Body of pancreas (tissue), 4 donors: ENCODE measurements at regions not wholly inside any gene's neighbourhood (a gene's known extent, or its start where the extent isn't known, plus 50 kb on each side); places are given as distances from the start of the nearest gene placed in this dataset.
A peak's percentile ranks its signal among the peaks of the same experiment; 100 is the strongest.

Experiments used
- ATAC-seq: fragments of 150-250 bp; one replicate; pipeline ENCODE4 v1.9.1; 2016
- DNase-seq, 4 donors: peaks; one replicate each; pipeline ENCODE4 v3.0.0-alpha.2; 2019
- H3K27ac ChIP-seq, 4 donors: fragments of 200-600 bp; sonication (generic); 1 replicate in 3 of 4; 2 replicates in 1 of 4; pipeline versions ENCODE4 v1.5.1 to v1.6.1; 2016 to 2019; ENCODE audit warnings: mild to moderate bottlenecking in 1 of 4, mixed read lengths in 1 of 4, moderate library complexity in 1 of 4
- H3K27me3 ChIP-seq, 2 donors: fragments of 200-600 bp; sonication (generic); one replicate each; pipeline ENCODE4 v1.6.0; 2016; ENCODE audit warnings: mild to moderate bottlenecking in 1 of 2
- H3K36me3 ChIP-seq, 2 donors: fragments of 200-600 bp; sonication (generic); replicated peaks in 1 of 2; 2 replicates each; pipeline ENCODE4 v1.5.1; 2016; ENCODE audit warnings: low read depth in 2 of 2; ENCODE audit not compliant: insufficient read depth in 1 of 2
- H3K4me1 ChIP-seq: fragments of 200-600 bp; sonication (generic); one replicate; pipeline ENCODE4 v1.6.0; 2016
- H3K4me3 ChIP-seq, 2 donors: fragments of 200-600 bp; sonication (generic); 1 replicate in 1 of 2; 2 replicates in 1 of 2; pipeline ENCODE4 v1.5.1; 2016 to 2019
- H3K9me3 ChIP-seq, 3 donors: fragments of 200-600 bp; sonication (generic); 1 replicate in 2 of 3; 2 replicates in 1 of 3; pipeline ENCODE4 v1.5.1; 2016
- CTCF ChIP-seq, 7 experiments: fragments of 450-650 bp in 4 of 7; fragments of 200-600 bp in 3 of 7; sonication (generic) in 3 of 7; IDR thresholded peaks; one replicate each; pipeline ENCODE4 v1.5.1; 2016 to 2019; ENCODE audit warnings: antibody characterized with exemption in 7 of 7
- POLR2A ChIP-seq, 3 donors: fragments of 450-650 bp; IDR thresholded peaks; one replicate each; pipeline ENCODE4 v1.6.1; 2016; ENCODE audit warnings: antibody characterized with exemption in 3 of 3, mild to moderate bottlenecking in 2 of 3
- WGBS, 2 donors: methylation state at CpG; one replicate each; pipeline ENCODE4 v1.1.5; 2017; 5-methylcytosine and 5-hydroxymethylcytosine counted together
- intact Hi-C: fragments of 100-400 bp; cut with DNase I; formaldehyde crosslinking; loops from one replicate; pipeline ENCODE4 v1.15.1; 2023

GRCh38 chr14:55869397-55870049 is 248.7 kb upstream of the PELI2 start:
- Histone ChIP-seq H3K27me3 (no peaks in the 10 kb centered on the region), H3K4me1 (no peaks in the 10 kb centered on the region), H3K27ac (no peak overlapping the region), H3K36me3 (no peaks in the 10 kb centered on the region), H3K4me3 (no peak overlapping the region), H3K9me3 (peaks cover 0 to 5% (median 0%) of the 10 kb centered on the region in 3 donors)
- ATAC-seq: no peak
- WGBS, 2 donors: 69 to 93% methylated on average over 2 of the region's 2 CpGs
- intact Hi-C loops: no loop called here
- DNase-seq: no peak
- no peak for TF ChIP-seq POLR2A (IDR thresholded peaks at IDR 0.05)
- no peak for TF ChIP-seq CTCF (IDR thresholded peaks at IDR 0.05)

DNA sequence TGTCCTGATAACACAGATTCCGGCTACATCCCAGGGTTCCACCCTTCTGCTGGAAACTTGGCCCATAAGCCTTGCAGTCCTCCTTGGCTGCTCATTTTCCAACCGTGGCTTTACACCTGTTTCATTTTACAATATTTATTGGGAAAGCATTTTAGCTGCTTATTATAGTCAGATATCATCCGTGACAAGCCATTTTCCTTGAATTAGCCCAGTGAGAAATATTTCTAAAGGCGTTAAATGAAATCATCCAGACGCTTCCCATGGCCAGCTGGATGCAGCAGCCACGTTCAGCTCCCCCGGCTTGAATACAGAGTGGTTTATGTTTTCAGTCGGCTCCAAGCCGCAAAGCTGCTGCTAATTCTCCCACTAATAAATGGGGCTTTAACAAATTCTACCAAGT is 245.0 kb upstream of the PELI2 start:
- Histone ChIP-seq H3K27me3 (no peaks in the 10 kb centered on the region), H3K9me3 (no peaks in the 10 kb centered on the region), H3K4me1 (peaks cover 3% of the 10 kb centered on the region), H3K27ac (no peak overlapping the region), H3K36me3 (no peaks in the 10 kb centered on the region), H3K4me3 (no peak overlapping the region)
- 70 to 76% methylated on average over 9 of the region's 9 CpGs for WGBS, 2 donors
- TF ChIP-seq CTCF (IDR thresholded peaks at IDR 0.05): no peak
- no peak for TF ChIP-seq POLR2A (IDR thresholded peaks at IDR 0.05)
- DNase-seq (no peak), ATAC-seq (no peak)
- intact Hi-C loops: no loop called here

DNA sequence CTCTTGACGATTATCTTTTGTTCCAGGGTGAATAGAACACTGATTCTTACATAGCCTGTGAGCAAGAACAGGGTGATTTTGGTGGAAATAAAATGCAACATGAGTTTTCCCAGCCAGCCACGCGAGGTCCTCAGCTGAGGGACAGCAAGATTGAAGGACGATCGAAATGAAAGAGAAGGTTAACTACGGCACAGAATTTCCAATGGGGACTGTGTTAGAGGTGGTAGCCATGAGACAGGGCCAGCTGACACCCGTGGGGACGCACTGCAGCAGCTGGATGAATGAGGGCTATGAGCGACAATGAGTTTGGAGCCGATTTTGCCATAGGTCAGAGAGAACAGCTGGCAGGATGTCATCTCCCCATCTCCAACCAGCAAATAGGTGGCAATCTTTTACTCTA is 243.4 kb upstream of the PELI2 start:
- intact Hi-C loops: no loop called here
- Histone ChIP-seq H3K4me1 (peaks cover 5% of the 10 kb centered on the region), H3K9me3 (no peaks in the 10 kb centered on the region), H3K27ac (no peak overlapping the region), H3K4me3 (no peak overlapping the region), H3K36me3 (no peaks in the 10 kb centered on the region), H3K27me3 (no peaks in the 10 kb centered on the region)
- ATAC-seq (no peak), DNase-seq (peak in 1 of 4 donors; percentile 45)
- no peak for TF ChIP-seq POLR2A (IDR thresholded peaks at IDR 0.05)
- peak in 4 of 7 experiments; percentile 17 to 38 (median 20) for TF ChIP-seq CTCF (IDR thresholded peaks at IDR 0.05)
- WGBS, 2 donors: 45 to 53% methylated on average over 10 of the region's 10 CpGs

GRCh38 chr14:55877942-55878341 is 240.3 kb upstream of the PELI2 start:
- H3K4me3 ChIP-seq: no peak overlapping the region
- H3K27ac ChIP-seq: no peak overlapping the region
- no peak for DNase-seq
- H3K9me3 ChIP-seq: no peaks in the 10 kb centered on the region
- no peak for TF ChIP-seq CTCF (IDR thresholded peaks at IDR 0.05)
- TF ChIP-seq POLR2A (IDR thresholded peaks at IDR 0.05): no peak
- no peak for ATAC-seq
- H3K36me3 ChIP-seq: no peaks in the 10 kb centered on the region
- H3K27me3 ChIP-seq: no peaks in the 10 kb centered on the region
- 41 to 47% methylated on average over 7 of the region's 7 CpGs for whole genome bisulfite sequencing, 2 donors
- intact Hi-C loops: no loop called here
- H3K4me1 ChIP-seq: peaks cover 5% of the 10 kb centered on the region

DNA sequence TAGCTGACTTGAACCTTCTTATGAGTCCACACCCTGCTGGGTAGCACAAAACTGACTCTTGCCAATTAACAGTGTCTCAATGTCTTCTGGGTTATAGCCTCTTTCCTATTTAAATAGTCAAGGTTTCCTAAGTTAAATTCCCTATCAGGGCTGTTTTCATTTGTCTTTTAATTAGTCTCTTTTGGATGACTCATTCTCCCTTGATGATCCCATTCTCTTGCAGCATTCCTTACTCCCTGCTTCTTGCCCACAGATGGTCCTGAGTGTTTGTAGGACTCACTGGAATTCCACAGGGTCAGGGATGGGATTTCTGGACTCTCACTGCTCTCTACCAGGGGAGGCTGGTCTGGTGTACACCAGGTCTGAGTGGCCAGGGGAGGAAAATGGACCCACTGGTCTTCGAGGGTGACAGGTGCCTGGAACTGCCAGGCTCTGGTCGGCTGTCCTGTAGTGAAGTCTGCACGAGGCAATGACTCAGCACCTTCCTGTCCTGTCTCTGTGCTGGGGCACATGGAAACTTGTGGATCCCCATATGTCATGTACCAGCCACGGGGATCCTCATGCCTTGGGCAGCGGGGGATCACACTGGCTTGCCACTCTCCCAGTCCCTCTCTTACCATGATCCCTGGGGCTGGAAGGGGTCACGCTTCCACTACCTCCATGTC is 236.5 kb upstream of the PELI2 start:
- H3K4me1 ChIP-seq: peaks cover 5% of the 10 kb centered on the region

More for the DNA sequence above, 236.5 kb upstream of the PELI2 start:
- no peak overlapping the region for H3K4me3 ChIP-seq
- no peak for ATAC-seq
- no peak for TF ChIP-seq POLR2A (IDR thresholded peaks at IDR 0.05)
- TF ChIP-seq CTCF (IDR thresholded peaks at IDR 0.05): no peak
- 66 to 94% methylated on average over 3 to 6 of the region's 6 CpGs for WGBS, 2 donors
- no peaks in the 10 kb centered on the region for H3K9me3 ChIP-seq
- no peaks in the 10 kb centered on the region for H3K27me3 ChIP-seq
- intact Hi-C loops: no loop called here
- H3K36me3 ChIP-seq: no peaks in the 10 kb centered on the region
- DNase-seq: no peak
- no peak overlapping the region for H3K27ac ChIP-seq
